ENCODE measurements at regions not wholly inside any gene's neighbourhood (a gene's known extent, or its start where the extent isn't known, plus 50 kb on each side); places are given as distances from the start of the nearest gene placed in this dataset.
A peak's percentile ranks its signal among the peaks of the same experiment; 100 is the strongest.

DNA sequence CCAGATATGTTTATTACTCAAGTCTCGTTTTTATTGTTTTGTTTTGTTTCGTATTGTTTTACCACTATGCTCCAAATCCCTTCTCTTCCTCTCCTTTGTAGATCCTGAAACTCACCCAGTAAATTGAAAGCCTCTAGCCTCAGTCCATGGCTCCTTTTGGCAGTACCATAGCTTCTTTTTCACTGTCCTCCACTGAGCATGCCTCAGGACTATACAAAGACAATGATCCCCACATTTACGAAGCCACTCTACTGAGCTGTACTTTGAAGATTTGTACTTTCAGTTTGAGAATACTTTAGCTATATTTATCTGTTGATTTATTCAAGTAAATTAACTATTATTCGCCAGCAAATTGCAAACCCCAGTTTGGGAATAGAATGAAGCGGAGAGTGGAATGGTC, 159.1 kb upstream of the SLITRK3 start:
- Histone ChIP-seq H3K36me3 (ENCODE audit: control insufficient read depth, insufficient read depth, low read length) (no peaks in the 10 kb centered on the region), H3K4me3 (ENCODE audit: low read depth, low read length) (no peak overlapping the region), H3K27me3 (ENCODE audit: control insufficient read depth, insufficient read depth, low read length) (no peaks in the 10 kb centered on the region)
- no peak for FAIRE-seq
- TF ChIP-seq, protein P1, sequence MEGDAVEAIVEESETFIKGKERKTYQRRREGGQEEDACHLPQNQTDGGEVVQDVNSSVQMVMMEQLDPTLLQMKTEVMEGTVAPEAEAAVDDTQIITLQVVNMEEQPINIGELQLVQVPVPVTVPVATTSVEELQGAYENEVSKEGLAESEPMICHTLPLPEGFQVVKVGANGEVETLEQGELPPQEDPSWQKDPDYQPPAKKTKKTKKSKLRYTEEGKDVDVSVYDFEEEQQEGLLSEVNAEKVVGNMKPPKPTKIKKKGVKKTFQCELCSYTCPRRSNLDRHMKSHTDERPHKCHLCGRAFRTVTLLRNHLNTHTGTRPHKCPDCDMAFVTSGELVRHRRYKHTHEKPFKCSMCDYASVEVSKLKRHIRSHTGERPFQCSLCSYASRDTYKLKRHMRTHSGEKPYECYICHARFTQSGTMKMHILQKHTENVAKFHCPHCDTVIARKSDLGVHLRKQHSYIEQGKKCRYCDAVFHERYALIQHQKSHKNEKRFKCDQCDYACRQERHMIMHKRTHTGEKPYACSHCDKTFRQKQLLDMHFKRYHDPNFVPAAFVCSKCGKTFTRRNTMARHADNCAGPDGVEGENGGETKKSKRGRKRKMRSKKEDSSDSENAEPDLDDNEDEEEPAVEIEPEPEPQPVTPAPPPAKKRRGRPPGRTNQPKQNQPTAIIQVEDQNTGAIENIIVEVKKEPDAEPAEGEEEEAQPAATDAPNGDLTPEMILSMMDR (IDR thresholded peaks at IDR 0.05; ENCODE audit: insufficient read depth, low read length, severe bottlenecking) = no peak
- DNase-seq (ENCODE audit: low read depth) = no peak

DNA sequence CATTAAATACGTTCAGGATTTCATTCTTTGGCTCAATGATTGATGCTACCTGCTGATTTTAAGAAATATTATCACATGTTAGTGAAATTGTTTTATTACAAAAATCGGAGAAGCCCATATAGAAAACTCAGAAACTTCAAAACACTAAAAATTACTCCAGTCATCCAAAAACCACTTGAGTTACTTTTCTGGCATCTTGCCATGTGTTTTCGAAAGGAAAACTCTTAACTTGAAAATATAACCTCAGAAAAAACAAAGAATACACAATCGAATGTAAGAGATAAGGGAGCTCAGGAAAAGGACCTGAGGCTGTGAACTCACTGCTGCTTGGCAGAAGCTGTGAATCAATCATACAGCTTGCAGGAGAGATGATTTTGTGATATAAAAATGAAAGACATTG, 151.3 kb upstream of the SLITRK3 start:
- Histone ChIP-seq H3K27me3 (ENCODE audit: control insufficient read depth, insufficient read depth, low read length) (no peaks in the 10 kb centered on the region), H3K36me3 (ENCODE audit: control insufficient read depth, insufficient read depth, low read length) (no peaks in the 10 kb centered on the region), H3K4me3 (ENCODE audit: low read depth, low read length) (no peak overlapping the region)
- TF ChIP-seq, protein P1 (IDR thresholded peaks at IDR 0.05; ENCODE audit: insufficient read depth, low read length, severe bottlenecking) = no peak
- no peak for FAIRE-seq
- no peak for DNase-seq (ENCODE audit: low read depth)

DNA sequence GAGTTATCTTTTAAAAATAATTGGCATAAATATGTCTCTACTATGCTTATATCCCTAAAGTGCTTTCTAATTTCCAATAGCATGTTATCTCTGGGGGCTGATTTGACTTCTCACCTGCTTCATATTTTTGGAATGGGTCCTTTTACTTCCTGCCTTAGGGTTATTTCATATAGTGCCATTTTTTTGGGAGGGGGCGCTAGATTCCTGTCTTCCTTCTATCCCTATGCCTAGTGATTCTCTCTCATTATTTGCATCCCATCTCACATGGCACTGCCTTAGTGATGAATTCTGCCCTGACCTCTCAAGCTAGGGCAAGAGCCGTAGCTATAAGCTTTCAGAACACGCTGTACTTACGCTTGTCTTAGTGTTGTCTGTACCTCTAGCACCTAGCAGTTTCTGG, 150.3 kb upstream of the SLITRK3 start:
- FAIRE-seq (no peak), DNase-seq (ENCODE audit: low read depth) (no peak)
- Histone ChIP-seq H3K27me3 (ENCODE audit: control insufficient read depth, insufficient read depth, low read length) (no peaks in the 10 kb centered on the region), H3K36me3 (ENCODE audit: control insufficient read depth, insufficient read depth, low read length) (no peaks in the 10 kb centered on the region), H3K4me3 (ENCODE audit: low read depth, low read length) (no peak overlapping the region)
- TF ChIP-seq, protein P1 (IDR thresholded peaks at IDR 0.05; ENCODE audit: insufficient read depth, low read length, severe bottlenecking) = no peak

DNA sequence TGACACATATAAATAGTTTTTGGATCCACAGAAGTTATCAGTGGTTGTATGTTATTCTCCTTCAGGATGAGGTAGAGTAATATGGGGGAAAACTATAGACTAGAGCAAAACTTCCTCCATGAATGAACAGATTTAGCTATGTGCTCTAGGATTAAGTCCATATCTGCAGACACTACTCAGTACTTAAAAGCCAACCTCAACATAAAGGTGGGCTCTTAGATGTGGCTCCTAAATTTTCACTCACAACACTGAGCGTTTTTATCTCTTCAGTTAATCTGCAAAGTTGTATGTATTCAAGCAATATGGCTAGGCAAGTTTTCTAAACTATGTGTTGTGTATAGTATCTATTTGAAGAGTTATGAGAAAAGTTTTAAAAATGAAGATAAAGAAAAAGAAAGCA, 147.0 kb upstream of the SLITRK3 start:
- H3K36me3 ChIP-seq (ENCODE audit: control insufficient read depth, insufficient read depth, low read length) = no peaks in the 10 kb centered on the region
- no peaks in the 10 kb centered on the region for H3K27me3 ChIP-seq (ENCODE audit: control insufficient read depth, insufficient read depth, low read length)
- DNase-seq (ENCODE audit: low read depth) = no peak
- no peak for FAIRE-seq
- H3K4me3 ChIP-seq (ENCODE audit: low read depth, low read length) = no peak overlapping the region
- TF ChIP-seq, protein P1 (IDR thresholded peaks at IDR 0.05; ENCODE audit: insufficient read depth, low read length, severe bottlenecking) = no peak

DNA sequence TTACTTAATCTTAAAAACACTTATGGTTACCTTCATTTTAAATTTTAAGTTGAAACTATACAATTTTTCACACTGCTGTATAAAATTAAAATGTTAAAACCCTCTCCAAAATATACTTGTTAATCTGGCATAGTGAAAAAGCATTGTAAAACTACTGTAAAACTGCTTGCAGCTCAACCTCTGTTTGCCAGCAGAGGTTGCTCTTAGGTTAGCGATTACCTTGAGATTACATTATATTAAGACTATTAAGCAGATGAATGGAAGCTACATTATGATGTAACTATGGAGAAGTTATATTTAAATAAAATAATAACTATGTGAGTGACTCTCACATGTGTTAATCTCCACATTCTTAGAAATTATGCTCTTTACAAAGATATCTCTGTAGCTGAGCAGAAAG, 143.6 kb upstream of the SLITRK3 start:
- no peak for FAIRE-seq
- DNase-seq (ENCODE audit: low read depth) = peak; percentile 16
- Histone ChIP-seq H3K36me3 (ENCODE audit: control insufficient read depth, insufficient read depth, low read length) (no peaks in the 10 kb centered on the region), H3K27me3 (ENCODE audit: control insufficient read depth, insufficient read depth, low read length) (no peaks in the 10 kb centered on the region), H3K4me3 (ENCODE audit: low read depth, low read length) (no peak overlapping the region)
- TF ChIP-seq, protein P1 (IDR thresholded peaks at IDR 0.05; ENCODE audit: insufficient read depth, low read length, severe bottlenecking) = peak; percentile 12

DNA sequence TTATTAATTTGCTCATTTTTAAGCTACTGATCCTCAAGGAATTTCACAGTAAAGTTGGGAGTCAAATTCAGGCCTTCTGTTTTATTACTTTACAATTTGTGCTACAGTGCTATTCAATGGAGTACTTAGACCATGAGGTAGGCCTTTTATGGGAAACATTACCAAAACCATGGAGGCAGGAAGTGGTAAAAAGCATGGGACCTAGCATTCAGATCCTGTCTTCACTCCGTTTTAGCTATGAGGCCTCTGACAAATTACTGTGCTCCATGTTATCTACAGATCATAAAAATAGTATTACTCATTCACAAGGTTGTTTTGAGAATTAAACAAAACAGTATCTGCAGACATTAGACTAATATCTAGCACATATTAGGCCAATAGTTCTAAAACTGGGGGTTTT, 140.6 kb upstream of the SLITRK3 start:
- DNase-seq (ENCODE audit: low read depth) = no peak
- FAIRE-seq = no peak
- Histone ChIP-seq H3K27me3 (ENCODE audit: control insufficient read depth, insufficient read depth, low read length) (no peaks in the 10 kb centered on the region), H3K4me3 (ENCODE audit: low read depth, low read length) (no peak overlapping the region), H3K36me3 (ENCODE audit: control insufficient read depth, insufficient read depth, low read length) (no peaks in the 10 kb centered on the region)
- TF ChIP-seq, protein P1 (IDR thresholded peaks at IDR 0.05; ENCODE audit: insufficient read depth, low read length, severe bottlenecking) = no peak
